GM10266 (cell line): ENCODE measurements at regions not wholly inside any gene's neighbourhood (a gene's known extent, or its start where the extent isn't known, plus 50 kb on each side); places are given as distances from the start of the nearest gene placed in this dataset.

ENCODE experiments used
- DNase-seq: peaks from one replicate; pipeline ENCODE4 v3.0.0; 2012; ENCODE audit errors: extremely low spot score
- CTCF ChIP-seq: IDR thresholded peaks from 2 replicates; pipeline ENCODE4 v1.5.1; 2012; ENCODE audit warnings: mild to moderate bottlenecking, low read depth; ENCODE audit not compliant: control insufficient read depth, insufficient read depth; ENCODE audit errors: missing control alignments

DNA sequence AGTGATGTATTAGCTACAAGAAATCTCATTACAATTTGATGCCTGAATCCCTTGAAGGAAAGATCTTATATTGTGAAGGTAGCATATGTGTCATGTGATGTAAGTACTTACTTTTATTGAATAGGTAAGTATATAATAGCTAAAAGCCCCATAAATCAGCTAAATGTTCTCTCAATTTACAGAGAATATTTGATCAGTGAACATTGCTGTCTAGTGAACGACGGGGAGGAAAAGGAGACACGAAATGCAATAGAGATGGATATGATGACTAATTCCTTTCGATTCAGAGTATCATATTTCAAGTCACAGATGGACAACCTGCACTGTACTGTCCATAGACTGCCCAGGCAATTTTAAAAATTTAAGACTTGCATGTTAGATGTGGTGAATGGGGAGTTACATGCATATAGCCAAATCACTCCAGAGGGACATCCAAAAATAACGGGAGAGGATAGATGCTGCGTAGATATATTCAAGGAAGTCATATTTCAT lies 462.1 kb upstream of the CDIN1 start:
- no peak for TF ChIP-seq CTCF
- DNase-seq: no peak

DNA sequence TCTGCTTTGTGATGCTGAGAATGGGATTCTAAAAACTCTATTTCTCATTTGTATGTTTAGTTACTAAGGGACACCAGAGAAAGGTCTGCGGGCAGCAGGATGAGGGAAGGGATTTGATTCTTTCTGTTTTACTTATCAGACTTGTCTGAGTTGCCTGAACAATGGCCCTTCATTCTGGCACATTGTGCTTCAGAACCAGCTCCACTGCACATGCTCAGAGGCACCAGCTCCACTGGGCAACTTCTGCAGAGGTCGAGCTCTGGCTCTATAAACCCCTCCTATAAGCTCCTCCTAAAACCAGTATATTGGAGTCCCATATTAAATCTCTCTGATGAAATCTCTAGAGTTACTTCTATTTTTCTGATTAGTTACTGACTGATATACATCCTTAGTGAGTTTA lies 453.2 kb upstream of the CDIN1 start:
- TF ChIP-seq CTCF: no peak
- no peak for DNase-seq

GRCh38 chr15:36130641-36131310 lies 448.6 kb upstream of the CDIN1 start:
- no peak for DNase-seq
- no peak for TF ChIP-seq CTCF

- no peak for DNase-seq
- TF ChIP-seq CTCF: no peak
Measured at GRCh38 chr15:36133742-36134141, 445.7 kb upstream of the CDIN1 start.

GRCh38 chr15:36136049-36136448 lies 443.4 kb upstream of the CDIN1 start:
- DNase-seq: no peak
- TF ChIP-seq CTCF: no peak

DNA sequence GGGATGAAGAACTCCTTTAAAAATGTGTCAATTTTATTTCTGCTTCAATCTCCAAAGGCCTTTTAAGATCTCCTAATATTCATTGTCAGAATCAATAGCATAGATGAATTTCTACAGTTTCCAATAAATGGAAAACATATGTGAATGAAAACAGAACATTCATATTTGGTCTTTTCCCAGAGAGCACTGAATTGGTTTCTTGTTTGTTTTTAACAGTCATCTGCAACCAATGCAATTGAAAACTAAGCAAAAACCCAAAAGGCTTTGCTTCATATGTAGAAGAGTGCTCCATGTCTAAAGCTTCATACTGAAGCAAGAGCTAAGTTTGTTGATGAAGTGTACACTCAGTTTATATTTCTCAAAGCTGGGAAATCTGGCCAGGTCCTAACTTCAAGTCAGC lies 426.5 kb upstream of the CDIN1 start:
- TF ChIP-seq CTCF: no peak

DNA sequence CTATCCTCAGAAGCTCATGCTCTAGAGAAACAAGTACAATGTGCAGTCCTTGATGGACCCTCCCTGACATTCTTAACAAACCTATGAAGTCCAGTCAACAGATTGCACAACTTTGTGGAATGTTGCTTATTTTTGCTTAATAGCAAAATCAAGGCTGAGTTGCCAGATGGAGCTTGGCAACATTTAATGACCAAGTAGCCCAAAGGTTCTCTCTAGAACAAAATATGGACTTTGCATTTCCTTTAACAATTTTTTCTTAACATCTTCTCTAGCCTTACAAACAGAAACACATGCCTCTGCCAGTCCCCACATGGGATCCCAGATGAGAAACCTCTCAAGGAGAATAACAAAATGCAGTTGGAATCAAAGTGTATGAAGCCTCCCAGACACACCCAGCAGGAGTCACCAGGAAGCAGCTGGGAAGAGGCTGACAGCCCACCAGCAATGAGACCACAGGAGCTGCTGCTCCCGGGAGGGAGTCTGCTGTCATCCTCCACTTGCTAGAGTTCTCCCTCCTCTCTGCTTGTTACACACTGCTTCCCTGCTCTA lies 422.5 kb upstream of the CDIN1 start:
- TF ChIP-seq CTCF: no peak
- no peak for DNase-seq

More for the DNA sequence above, 426.5 kb upstream of the CDIN1 start:
- DNase-seq: no peak
